GM21786 (cell line): ENCODE measurements at regions not wholly inside any gene's neighbourhood (a gene's known extent, or its start where the extent isn't known, plus 50 kb on each side); places are given as distances from the start of the nearest gene placed in this dataset.
"Not testable (repeated sequence)": the region's sequence is repeated elsewhere in the genome, so short reads cannot be mapped to it uniquely, and the experiment has no call there.

Experiments used
- ATAC-seq: cut with Tn5 transposase; IDR thresholded peaks from one replicate; pipeline ENCODE4 v1.9.1; 2021; ENCODE audit not compliant: unreplicated experiment

GRCh38 chr11:42812361-42812760 is 499.4 kb upstream of the API5 start:
- ATAC-seq = no peak

- ATAC-seq = no peak
These were observed 498.8 kb upstream of the API5 start for GRCh38 chr11:42812960-42813359.

- no peak for ATAC-seq
These were observed 495.3 kb upstream of the API5 start for GRCh38 chr11:42816471-42816870.

GRCh38 chr11:42819126-42819525 is 492.7 kb upstream of the API5 start:
- ATAC-seq = no peak

GRCh38 chr11:42822188-42822587 is 489.6 kb upstream of the API5 start:
- not testable (repeated sequence) for ATAC-seq

GRCh38 chr11:42823546-42823945 is 488.2 kb upstream of the API5 start:
- no peak for ATAC-seq

- ATAC-seq = no peak
These were observed 487.7 kb upstream of the API5 start for GRCh38 chr11:42824067-42824466.

- no peak for ATAC-seq
These were observed 486.2 kb upstream of the API5 start for GRCh38 chr11:42825598-42825997.

GRCh38 chr11:42827845-42828244 is 484.0 kb upstream of the API5 start:
- ATAC-seq = no peak

GRCh38 chr11:42837994-42838393 is 473.8 kb upstream of the API5 start:
- ATAC-seq = no peak

GRCh38 chr11:42840176-42840829 is 471.5 kb upstream of the API5 start:
- peak; percentile 97 for ATAC-seq

GRCh38 chr11:42840860-42841259 is 470.9 kb upstream of the API5 start:
- no peak for ATAC-seq

- no peak for ATAC-seq
These were observed 470.2 kb upstream of the API5 start for GRCh38 chr11:42841556-42841955.

- no peak for ATAC-seq
These were observed 462.4 kb upstream of the API5 start for GRCh38 chr11:42849362-42849761.

- ATAC-seq = no peak
These were observed 454.5 kb upstream of the API5 start for GRCh38 chr11:42857344-42857743.

GRCh38 chr11:42870480-42870879 is 441.3 kb upstream of the API5 start:
- no peak for ATAC-seq

- ATAC-seq = not testable (repeated sequence)
These were observed 437.9 kb upstream of the API5 start for GRCh38 chr11:42873800-42874405.

- ATAC-seq = not testable (repeated sequence)
These were observed 430.5 kb upstream of the API5 start for GRCh38 chr11:42881335-42881734.

GRCh38 chr11:42890773-42891172 is 421.0 kb upstream of the API5 start:
- ATAC-seq = no peak

- no peak for ATAC-seq
These were observed 410.7 kb upstream of the API5 start for GRCh38 chr11:42901084-42901483.

- no peak for ATAC-seq
These were observed 405.6 kb upstream of the API5 start for GRCh38 chr11:42906226-42906625.

GRCh38 chr11:42913731-42914130 is 398.1 kb upstream of the API5 start:
- ATAC-seq = peak; percentile 96

GRCh38 chr11:42923651-42924050 is 388.1 kb upstream of the API5 start:
- ATAC-seq = peak; percentile 55
